GM21576 (cell line): ENCODE measurements at regions not wholly inside any gene's neighbourhood (a gene's known extent, or its start where the extent isn't known, plus 50 kb on each side); places are given as distances from the start of the nearest gene placed in this dataset.

Source experiments
- ATAC-seq: cut with Tn5 transposase; IDR thresholded peaks from one replicate; pipeline ENCODE4 v1.9.1; 2021; ENCODE audit warnings: mild to moderate bottlenecking, moderate library complexity; ENCODE audit not compliant: unreplicated experiment

GRCh38 chr9:99573085-99573484 is 248.6 kb upstream of the NR4A3 start:
- no peak for ATAC-seq

- no peak for ATAC-seq
Measured at GRCh38 chr9:99573886-99574285, 247.8 kb upstream of the NR4A3 start.

GRCh38 chr9:99576002-99576401 is 245.7 kb upstream of the NR4A3 start:
- no peak for ATAC-seq

- no peak for ATAC-seq
Measured at GRCh38 chr9:99576876-99577275, 244.8 kb upstream of the NR4A3 start.

GRCh38 chr9:99577351-99577750 is 244.3 kb upstream of the NR4A3 start:
- no peak for ATAC-seq

GRCh38 chr9:99578666-99579065 is 243.0 kb upstream of the NR4A3 start:
- no peak for ATAC-seq

- ATAC-seq, result no peak
Measured at GRCh38 chr9:99579964-99580363, 241.7 kb upstream of the NR4A3 start.

GRCh38 chr9:99582814-99583213 is 238.9 kb upstream of the NR4A3 start:
- no peak for ATAC-seq

GRCh38 chr9:99588299-99588698 is 233.4 kb upstream of the NR4A3 start:
- no peak for ATAC-seq

- ATAC-seq, result no peak
Measured at GRCh38 chr9:99588747-99589146, 232.9 kb upstream of the NR4A3 start.

GRCh38 chr9:99590410-99590809 is 231.3 kb upstream of the NR4A3 start:
- ATAC-seq, result no peak

GRCh38 chr9:99590840-99591239 is 230.8 kb upstream of the NR4A3 start:
- ATAC-seq, result no peak

- no peak for ATAC-seq
Measured at GRCh38 chr9:99591770-99592169, 229.9 kb upstream of the NR4A3 start.

- peak; percentile 43 for ATAC-seq
Measured at GRCh38 chr9:99592834-99593574, 228.7 kb upstream of the NR4A3 start.

GRCh38 chr9:99593610-99594009 is 228.1 kb upstream of the NR4A3 start:
- ATAC-seq, result no peak

- ATAC-seq, result no peak
Measured at GRCh38 chr9:99594056-99594780, 227.5 kb upstream of the NR4A3 start.

GRCh38 chr9:99595796-99596195 is 225.9 kb upstream of the NR4A3 start:
- ATAC-seq, result peak; percentile 58

GRCh38 chr9:99601571-99602111 is 220.0 kb upstream of the NR4A3 start:
- ATAC-seq, result no peak

- ATAC-seq, result no peak
Measured at GRCh38 chr9:99602854-99603253, 218.8 kb upstream of the NR4A3 start.

- no peak for ATAC-seq
Measured at GRCh38 chr9:99605016-99605743, 216.5 kb upstream of the NR4A3 start.

GRCh38 chr9:99606296-99606695 is 215.4 kb upstream of the NR4A3 start:
- ATAC-seq, result no peak

GRCh38 chr9:99606957-99607356 is 214.7 kb upstream of the NR4A3 start:
- no peak for ATAC-seq
